Vagina (tissue), 2 donors: ENCODE measurements at regions not wholly inside any gene's neighbourhood (a gene's known extent, or its start where the extent isn't known, plus 50 kb on each side); places are given as distances from the start of the nearest gene placed in this dataset.

ENCODE experiments used
- POLR2A ChIP-seq, 2 donors: fragments of 450-650 bp; IDR thresholded peaks; one replicate each; pipeline ENCODE4 v1.6.1; 2017; ENCODE audit warnings: antibody characterized with exemption in 2 of 2, mild to moderate bottlenecking in 2 of 2, moderate library complexity in 2 of 2
- TF ChIP-seq, protein P1 (sequence below), 3 experiments: fragments of 450-650 bp in 2 of 3; fragments of 200-600 bp in 1 of 3; sonication (generic) in 1 of 3; IDR thresholded peaks; one replicate each; pipeline ENCODE4 v1.5.1; 2017 to 2019; ENCODE audit warnings: antibody characterized with exemption in 3 of 3, mild to moderate bottlenecking in 2 of 3, moderate library complexity in 2 of 3

DNA sequence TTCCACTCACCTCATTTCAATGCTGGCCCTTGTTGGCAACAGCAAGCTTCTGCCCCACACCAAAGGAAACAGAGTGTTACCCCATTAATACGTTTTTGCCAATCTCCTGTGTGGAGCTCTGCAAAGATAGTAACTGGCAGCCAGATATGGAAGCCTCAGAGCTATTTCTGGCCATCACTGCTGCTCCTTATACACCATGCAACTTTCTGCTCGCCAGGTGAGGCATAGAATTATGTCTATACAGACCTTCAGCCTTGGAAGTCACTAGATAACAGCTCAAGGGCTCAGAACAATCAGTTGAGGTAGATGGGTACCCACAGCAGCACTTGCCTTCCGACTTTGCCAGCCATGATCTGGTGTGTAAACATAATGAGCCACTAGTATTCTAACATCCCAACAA lies 214.8 kb upstream of the ALG10B start:
- TF ChIP-seq, protein P1, sequence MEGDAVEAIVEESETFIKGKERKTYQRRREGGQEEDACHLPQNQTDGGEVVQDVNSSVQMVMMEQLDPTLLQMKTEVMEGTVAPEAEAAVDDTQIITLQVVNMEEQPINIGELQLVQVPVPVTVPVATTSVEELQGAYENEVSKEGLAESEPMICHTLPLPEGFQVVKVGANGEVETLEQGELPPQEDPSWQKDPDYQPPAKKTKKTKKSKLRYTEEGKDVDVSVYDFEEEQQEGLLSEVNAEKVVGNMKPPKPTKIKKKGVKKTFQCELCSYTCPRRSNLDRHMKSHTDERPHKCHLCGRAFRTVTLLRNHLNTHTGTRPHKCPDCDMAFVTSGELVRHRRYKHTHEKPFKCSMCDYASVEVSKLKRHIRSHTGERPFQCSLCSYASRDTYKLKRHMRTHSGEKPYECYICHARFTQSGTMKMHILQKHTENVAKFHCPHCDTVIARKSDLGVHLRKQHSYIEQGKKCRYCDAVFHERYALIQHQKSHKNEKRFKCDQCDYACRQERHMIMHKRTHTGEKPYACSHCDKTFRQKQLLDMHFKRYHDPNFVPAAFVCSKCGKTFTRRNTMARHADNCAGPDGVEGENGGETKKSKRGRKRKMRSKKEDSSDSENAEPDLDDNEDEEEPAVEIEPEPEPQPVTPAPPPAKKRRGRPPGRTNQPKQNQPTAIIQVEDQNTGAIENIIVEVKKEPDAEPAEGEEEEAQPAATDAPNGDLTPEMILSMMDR (IDR thresholded peaks at IDR 0.05) = no peak
- no peak for TF ChIP-seq POLR2A (IDR thresholded peaks at IDR 0.05)
